Myocyte (in vitro differentiated cells): ENCODE measurements at regions not wholly inside any gene's neighbourhood (a gene's known extent, or its start where the extent isn't known, plus 50 kb on each side); places are given as distances from the start of the nearest gene placed in this dataset.
"Not testable (repeated sequence)": the region's sequence is repeated elsewhere in the genome, so short reads cannot be mapped to it uniquely, and the experiment has no call there.

ENCODE experiments used
- DNase-seq: peaks from one replicate; pipeline ENCODE4 v3.0.0-alpha.2; 2012; ENCODE audit warnings: low read depth

- DNase-seq, result not testable (repeated sequence)
These were observed 165.8 kb upstream of the KAZN start for GRCh38 chr1:14432728-14433127.

GRCh38 chr1:14435368-14436023 lies 163.0 kb upstream of the KAZN start:
- no peak for DNase-seq

- no peak for DNase-seq
These were observed 161.0 kb upstream of the KAZN start for GRCh38 chr1:14437417-14437918.

GRCh38 chr1:14438127-14438769 lies 160.2 kb upstream of the KAZN start:
- no peak for DNase-seq

- no peak for DNase-seq
These were observed 159.5 kb upstream of the KAZN start for GRCh38 chr1:14439015-14439414.

GRCh38 chr1:14440166-14440565 lies 158.3 kb upstream of the KAZN start:
- DNase-seq, result no peak

GRCh38 chr1:14440731-14441130 lies 157.8 kb upstream of the KAZN start:
- DNase-seq, result peak; percentile 55

GRCh38 chr1:14441302-14441741 lies 157.2 kb upstream of the KAZN start:
- no peak for DNase-seq

GRCh38 chr1:14442669-14443068 lies 155.8 kb upstream of the KAZN start:
- no peak for DNase-seq

- DNase-seq, result no peak
These were observed 155.2 kb upstream of the KAZN start for GRCh38 chr1:14443164-14443787.

GRCh38 chr1:14451217-14451616 lies 147.3 kb upstream of the KAZN start:
- DNase-seq, result no peak

- DNase-seq, result no peak
These were observed 145.9 kb upstream of the KAZN start for GRCh38 chr1:14452551-14452950.

- no peak for DNase-seq
These were observed 138.3 kb upstream of the KAZN start for GRCh38 chr1:14460173-14460572.

GRCh38 chr1:14462851-14463250 lies 135.6 kb upstream of the KAZN start:
- no peak for DNase-seq

GRCh38 chr1:14466006-14466405 lies 132.5 kb upstream of the KAZN start:
- DNase-seq, result no peak

- no peak for DNase-seq
These were observed 131.4 kb upstream of the KAZN start for GRCh38 chr1:14467112-14467511.

GRCh38 chr1:14468751-14469150 lies 129.7 kb upstream of the KAZN start:
- DNase-seq, result no peak

- DNase-seq, result no peak
These were observed 127.7 kb upstream of the KAZN start for GRCh38 chr1:14470802-14471201.

GRCh38 chr1:14474856-14475255 lies 123.6 kb upstream of the KAZN start:
- no peak for DNase-seq

- DNase-seq, result peak; percentile 56
These were observed 122.1 kb upstream of the KAZN start for GRCh38 chr1:14476170-14476955.

- no peak for DNase-seq
These were observed 120.4 kb upstream of the KAZN start for GRCh38 chr1:14478120-14478519.

GRCh38 chr1:14479865-14480264 lies 118.6 kb upstream of the KAZN start:
- peak; percentile 9 for DNase-seq
